OCI-LY1 (cell line): ENCODE measurements at regions not wholly inside any gene's neighbourhood (a gene's known extent, or its start where the extent isn't known, plus 50 kb on each side); places are given as distances from the start of the nearest gene placed in this dataset.

Source experiments
- H2AFZ ChIP-seq: fragments of 200-600 bp; sonication (generic), shearing (Covaris generic); 2 replicates; pipeline ENCODE4 v1.6.0; 2014; ENCODE audit warnings: antibody characterized with exemption, mild to moderate bottlenecking, low read length
- H3F3A ChIP-seq: fragments of 200-600 bp; sonication (generic), shearing (Covaris generic); 2 replicates; pipeline ENCODE4 v1.6.0; 2014; ENCODE audit warnings: mild to moderate bottlenecking, antibody characterized with exemption, low read length, moderate library complexity; ENCODE audit not compliant: insufficient read depth
- H3K27ac ChIP-seq: fragments of 200-600 bp; sonication (generic); 2 replicates; pipeline ENCODE4 v1.5.1; 2014; ENCODE audit warnings: low read length, mixed run types, mild to moderate bottlenecking, low read depth; ENCODE audit not compliant: poor library complexity, severe bottlenecking
- H3K27me3 ChIP-seq: fragments of 200-600 bp; sonication (generic); 2 replicates; pipeline ENCODE4 v1.6.0; 2014; ENCODE audit warnings: antibody characterized with exemption, mild to moderate bottlenecking, low read length, moderate library complexity; ENCODE audit not compliant: insufficient read depth
- H3K36me3 ChIP-seq: fragments of 200-600 bp; sonication (generic); 2 replicates; pipeline ENCODE4 v1.6.1; 2014; ENCODE audit warnings: mild to moderate bottlenecking, antibody characterized with exemption, low read length, moderate library complexity, mixed read lengths; ENCODE audit not compliant: insufficient read depth
- H3K4me1 ChIP-seq: fragments of 200-600 bp; sonication (generic); 2 replicates; pipeline ENCODE4 v1.5.1; 2014; ENCODE audit warnings: mild to moderate bottlenecking, low read length, moderate library complexity; ENCODE audit not compliant: insufficient read depth, severe bottlenecking
- H3K4me2 ChIP-seq: fragments of 200-600 bp; sonication (generic), shearing (Covaris generic); 2 replicates; pipeline ENCODE4 v1.6.1; 2014; ENCODE audit warnings: low read length
- H3K4me3 ChIP-seq: fragments of 200-600 bp; sonication (generic); 2 replicates; pipeline ENCODE4 v1.5.1; 2014; ENCODE audit warnings: low read length, low read depth, mild to moderate bottlenecking, mixed read lengths; ENCODE audit not compliant: poor library complexity, severe bottlenecking
- H3K79me2 ChIP-seq: fragments of 200-600 bp; shearing (Covaris generic); 2 replicates; pipeline ENCODE4 v1.6.1; 2016; ENCODE audit warnings: mixed run types, low read length, mixed read lengths; ENCODE audit not compliant: insufficient read depth
- H3K9ac ChIP-seq: fragments of 200-600 bp; sonication (generic), shearing (Covaris generic); 2 replicates; pipeline ENCODE4 v1.6.1; 2014; ENCODE audit warnings: mild to moderate bottlenecking, low read length, mixed read lengths
- H3K9me2 ChIP-seq: fragments of 200-600 bp; sonication (generic), shearing (Covaris generic); 2 replicates; pipeline ENCODE4 v1.6.1; 2014; ENCODE audit warnings: low read depth, mild to moderate bottlenecking, low read length, mixed read lengths
- H3K9me3 ChIP-seq: fragments of 200-600 bp; shearing (Covaris generic); 2 replicates; pipeline ENCODE4 v1.6.1; 2014; ENCODE audit warnings: low read length, mixed read lengths
- H4K20me1 ChIP-seq: fragments of 200-600 bp; sonication (generic), shearing (Covaris generic); 2 replicates; pipeline ENCODE4 v1.6.0; 2016; ENCODE audit warnings: mild to moderate bottlenecking, low read length; ENCODE audit not compliant: insufficient read depth
- CTCF ChIP-seq: fragments of 200-600 bp; sonication (generic), shearing (Covaris generic); IDR thresholded peaks from 2 replicates; pipeline ENCODE4 v1.5.1; 2017; ENCODE audit warnings: mild to moderate bottlenecking, antibody characterized with exemption, low read length, moderate library complexity, mixed read lengths
- EZH2 ChIP-seq: fragments of 200-600 bp; sonication (generic), shearing (Covaris generic); IDR thresholded peaks from 2 replicates; pipeline ENCODE4 v1.8.0; 2017; ENCODE audit warnings: borderline replicate concordance, mixed run types, mild to moderate bottlenecking, antibody characterized with exemption, low read length, moderate library complexity, mixed read lengths

DNA sequence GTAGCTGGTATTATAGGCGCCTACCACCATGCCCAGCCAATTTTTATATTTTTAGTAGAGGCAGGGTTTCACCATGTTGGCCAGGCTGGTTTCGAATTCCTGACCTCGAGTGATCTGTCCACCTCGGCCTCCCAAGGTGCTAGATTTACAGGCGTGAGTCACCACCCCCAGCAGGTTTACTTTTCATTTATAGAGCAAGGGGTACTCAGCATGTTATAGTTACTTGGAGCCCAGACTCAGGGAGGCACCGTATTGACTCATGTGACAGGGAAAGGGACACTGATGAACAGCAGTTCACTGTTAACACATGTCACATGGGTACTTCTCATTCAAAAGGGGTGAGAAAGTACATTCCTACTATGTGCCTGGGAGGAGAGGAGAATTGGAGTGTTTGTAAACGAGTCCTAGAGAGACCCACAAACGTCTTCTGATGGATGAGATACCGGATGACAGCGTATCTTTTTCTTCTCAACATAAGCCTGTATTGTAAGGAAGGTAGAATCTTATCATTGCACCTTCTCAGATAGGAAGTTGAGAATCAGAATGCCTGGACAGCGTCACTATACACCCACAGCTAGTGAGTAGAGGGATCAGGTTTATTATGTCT lies 510.0 kb downstream of the USP25 start:
- Histone ChIP-seq H3K9me2 (no peaks in the 10 kb centered on the region), H3K4me1 (no peaks in the 10 kb centered on the region), H3K79me2 (no peaks in the 10 kb centered on the region), H3K36me3 (no peaks in the 10 kb centered on the region), H2AFZ (no peak overlapping the region), H3K9ac (no peak overlapping the region), H3K27me3 (no peaks in the 10 kb centered on the region), H3K27ac (no peak overlapping the region), H4K20me1 (no peaks in the 10 kb centered on the region), H3K4me3 (no peak overlapping the region), H3F3A (no peaks in the 10 kb centered on the region), H3K4me2 (no peak overlapping the region), H3K9me3 (no peaks in the 10 kb centered on the region)
- TF ChIP-seq EZH2 (no peak), CTCF (no peak)

- H4K20me1 ChIP-seq: no peaks in the 10 kb centered on the region
- H3K9me2 ChIP-seq: no peaks in the 10 kb centered on the region
- no peaks in the 10 kb centered on the region for H3K36me3 ChIP-seq
- H3K27ac ChIP-seq: no peak overlapping the region
- H3K9ac ChIP-seq: no peak overlapping the region
- no peaks in the 10 kb centered on the region for H3F3A ChIP-seq
- H2AFZ ChIP-seq: no peak overlapping the region
- no peaks in the 10 kb centered on the region for H3K4me1 ChIP-seq
- no peaks in the 10 kb centered on the region for H3K27me3 ChIP-seq
- H3K79me2 ChIP-seq: no peaks in the 10 kb centered on the region
- no peak overlapping the region for H3K4me2 ChIP-seq
- TF ChIP-seq CTCF (no peak), EZH2 (no peak)
- H3K9me3 ChIP-seq: no peaks in the 10 kb centered on the region
- H3K4me3 ChIP-seq: no peak overlapping the region
Measured at GRCh38 chr21:16241016-16241415, 511.2 kb downstream of the USP25 start.

GRCh38 chr21:16241479-16241963 lies 511.7 kb downstream of the USP25 start:
- no peaks in the 10 kb centered on the region for H3F3A ChIP-seq
- no peak overlapping the region for H2AFZ ChIP-seq
- no peak overlapping the region for H3K4me3 ChIP-seq
- H4K20me1 ChIP-seq: no peaks in the 10 kb centered on the region
- no peak overlapping the region for H3K4me2 ChIP-seq
- H3K9ac ChIP-seq: no peak overlapping the region
- H3K36me3 ChIP-seq: no peaks in the 10 kb centered on the region
- no peaks in the 10 kb centered on the region for H3K9me3 ChIP-seq
- H3K27ac ChIP-seq: no peak overlapping the region
- no peaks in the 10 kb centered on the region for H3K9me2 ChIP-seq
- H3K4me1 ChIP-seq: no peaks in the 10 kb centered on the region
- TF ChIP-seq EZH2 (no peak), CTCF (no peak)
- H3K79me2 ChIP-seq: no peaks in the 10 kb centered on the region
- H3K27me3 ChIP-seq: no peaks in the 10 kb centered on the region
